ENCODE measurements at regions not wholly inside any gene's neighbourhood (a gene's known extent, or its start where the extent isn't known, plus 50 kb on each side); places are given as distances from the start of the nearest gene placed in this dataset.

DNA sequence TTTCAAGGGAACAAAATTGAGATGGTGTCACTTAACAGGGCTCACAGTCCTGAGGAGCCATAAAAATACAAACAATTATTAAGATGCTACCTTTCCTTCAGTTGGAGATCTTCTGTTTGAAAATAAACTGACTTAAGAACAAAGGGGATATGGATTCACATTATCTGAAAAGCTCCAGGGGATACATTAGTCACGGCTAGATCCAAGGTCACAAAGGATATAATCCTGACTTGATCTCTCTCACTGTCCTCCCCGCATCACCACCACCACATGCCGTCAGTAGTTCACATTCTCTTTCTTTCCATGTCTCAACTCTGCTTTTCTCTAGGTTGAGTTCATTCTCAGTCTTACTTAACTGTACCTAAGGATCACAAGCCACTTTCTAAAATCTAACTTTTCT, 530.4 kb upstream of the MARCKS start:
- TF ChIP-seq, protein P1, sequence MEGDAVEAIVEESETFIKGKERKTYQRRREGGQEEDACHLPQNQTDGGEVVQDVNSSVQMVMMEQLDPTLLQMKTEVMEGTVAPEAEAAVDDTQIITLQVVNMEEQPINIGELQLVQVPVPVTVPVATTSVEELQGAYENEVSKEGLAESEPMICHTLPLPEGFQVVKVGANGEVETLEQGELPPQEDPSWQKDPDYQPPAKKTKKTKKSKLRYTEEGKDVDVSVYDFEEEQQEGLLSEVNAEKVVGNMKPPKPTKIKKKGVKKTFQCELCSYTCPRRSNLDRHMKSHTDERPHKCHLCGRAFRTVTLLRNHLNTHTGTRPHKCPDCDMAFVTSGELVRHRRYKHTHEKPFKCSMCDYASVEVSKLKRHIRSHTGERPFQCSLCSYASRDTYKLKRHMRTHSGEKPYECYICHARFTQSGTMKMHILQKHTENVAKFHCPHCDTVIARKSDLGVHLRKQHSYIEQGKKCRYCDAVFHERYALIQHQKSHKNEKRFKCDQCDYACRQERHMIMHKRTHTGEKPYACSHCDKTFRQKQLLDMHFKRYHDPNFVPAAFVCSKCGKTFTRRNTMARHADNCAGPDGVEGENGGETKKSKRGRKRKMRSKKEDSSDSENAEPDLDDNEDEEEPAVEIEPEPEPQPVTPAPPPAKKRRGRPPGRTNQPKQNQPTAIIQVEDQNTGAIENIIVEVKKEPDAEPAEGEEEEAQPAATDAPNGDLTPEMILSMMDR (IDR thresholded peaks at IDR 0.05) = no peak
- TF ChIP-seq POLR2A (IDR thresholded peaks at IDR 0.05) (no peak), POLR2AphosphoS5 (IDR thresholded peaks at IDR 0.05) (no peak), EP300 (IDR thresholded peaks at IDR 0.05) (no peak)
